ENCODE measurements at regions not wholly inside any gene's neighbourhood (a gene's known extent, or its start where the extent isn't known, plus 50 kb on each side); places are given as distances from the start of the nearest gene placed in this dataset.

- no peak overlapping the region for H3K4me3 ChIP-seq (ENCODE audit: low read depth, low read length)
- DNase-seq (ENCODE audit: low read depth), result no peak
- no peaks in the 10 kb centered on the region for H3K36me3 ChIP-seq (ENCODE audit: control insufficient read depth, insufficient read depth, low read length)
- H3K27me3 ChIP-seq (ENCODE audit: control insufficient read depth, insufficient read depth, low read length), result no peaks in the 10 kb centered on the region
- TF ChIP-seq CTCF (IDR thresholded peaks at IDR 0.05; ENCODE audit: insufficient read depth, low read length, poor library complexity, severe bottlenecking), result no peak
Measured at GRCh38 chr12:89072294-89073026, 279.8 kb downstream of the DUSP6 start.

- no peak overlapping the region for H3K4me3 ChIP-seq (ENCODE audit: low read depth, low read length)
- no peak for DNase-seq (ENCODE audit: low read depth)
- H3K36me3 ChIP-seq (ENCODE audit: control insufficient read depth, insufficient read depth, low read length), result no peaks in the 10 kb centered on the region
- H3K27me3 ChIP-seq (ENCODE audit: control insufficient read depth, insufficient read depth, low read length), result no peaks in the 10 kb centered on the region
- no peak for TF ChIP-seq CTCF (IDR thresholded peaks at IDR 0.05; ENCODE audit: insufficient read depth, low read length, poor library complexity, severe bottlenecking)
Measured at GRCh38 chr12:89070603-89071002, 281.7 kb downstream of the DUSP6 start.

- Histone ChIP-seq H3K36me3 (ENCODE audit: control insufficient read depth, insufficient read depth, low read length) (no peaks in the 10 kb centered on the region), H3K27me3 (ENCODE audit: control insufficient read depth, insufficient read depth, low read length) (no peaks in the 10 kb centered on the region), H3K4me3 (ENCODE audit: low read depth, low read length) (no peak overlapping the region)
- TF ChIP-seq CTCF (IDR thresholded peaks at IDR 0.05; ENCODE audit: insufficient read depth, low read length, poor library complexity, severe bottlenecking), result no peak
- DNase-seq (ENCODE audit: low read depth), result no peak
Measured at GRCh38 chr12:89069431-89069830, 282.9 kb downstream of the DUSP6 start.

- peak; percentile 76 for DNase-seq (ENCODE audit: low read depth)
- H3K36me3 ChIP-seq (ENCODE audit: control insufficient read depth, insufficient read depth, low read length), result no peaks in the 10 kb centered on the region
- H3K27me3 ChIP-seq (ENCODE audit: control insufficient read depth, insufficient read depth, low read length), result no peaks in the 10 kb centered on the region
- no peak for TF ChIP-seq CTCF (IDR thresholded peaks at IDR 0.05; ENCODE audit: insufficient read depth, low read length, poor library complexity, severe bottlenecking)
- no peak overlapping the region for H3K4me3 ChIP-seq (ENCODE audit: low read depth, low read length)
Measured at GRCh38 chr12:89067421-89068187, 284.7 kb downstream of the DUSP6 start.

GRCh38 chr12:89064780-89065179 lies 287.5 kb downstream of the DUSP6 start:
- DNase-seq (ENCODE audit: low read depth), result peak; percentile 71
- Histone ChIP-seq H3K4me3 (ENCODE audit: low read depth, low read length) (no peak overlapping the region), H3K27me3 (ENCODE audit: control insufficient read depth, insufficient read depth, low read length) (no peaks in the 10 kb centered on the region), H3K36me3 (ENCODE audit: control insufficient read depth, insufficient read depth, low read length) (no peaks in the 10 kb centered on the region)
- no peak for TF ChIP-seq CTCF (IDR thresholded peaks at IDR 0.05; ENCODE audit: insufficient read depth, low read length, poor library complexity, severe bottlenecking)

All from kidney epithelial cell (primary cell).